K562 (cell line): ENCODE measurements at regions not wholly inside any gene's neighbourhood (a gene's known extent, or its start where the extent isn't known, plus 50 kb on each side); places are given as distances from the start of the nearest gene placed in this dataset.

ENCODE experiments used
- ATAC-seq: fragments of 200-7000 bp; cut with Tn5 transposase; 3 replicates; pipeline ENCODE4 v1.9.1; 2020; ENCODE audit warnings: moderate library complexity
- BruUV-seq: library from RNA; stranded (reverse); fragments of 400-500 nt; replicated peaks from 2 replicates; lab custom pipeline; 2021; lab: Mats Ljungman, UMichigan
- CTCF ChIA-PET: fragments of 300-600 bp; formaldehyde crosslinking; extraction: SDS; loops from one replicate; lab custom pipeline; 2021; ENCODE audit warnings: low intra/inter-chr PET ratio; lab: Yijun Ruan, JAX
- POLR2A ChIA-PET: fragments of 300-600, 350-650 bp; sonication (Branson Sonifier 250); formaldehyde crosslinking; extraction: SDS; loops from one replicate; lab custom pipeline; 2021; ENCODE audit warnings: antibody characterized with exemption, inconsistent platforms; lab: Yijun Ruan, JAX
- DNase-seq, 4 experiments: peaks; one replicate each; pipeline versions ENCODE4 v3.0.0 to v3.0.0-alpha.2; 2011 to 2018; ENCODE audit warnings: low spot score in 3 of 4, mixed read lengths in 3 of 4; ENCODE audit errors: extremely low read depth in 1 of 4
- FAIRE-seq: peaks from 2 replicates; lab custom pipeline; 2011; peaks lifted over from hg19 to GRCh38; lab: Jason Lieb, UNC
- H2AFZ ChIP-seq: 2 replicates; pipeline ENCODE4 v1.6.0; 2011; ENCODE audit warnings: low read depth, low read length, control low read depth, inconsistent platforms
- H3K27ac ChIP-seq: fragments of 200-600 bp; 3 replicates; pipeline ENCODE4 v1.8.0; 2011; ENCODE audit warnings: low read depth, mild to moderate bottlenecking, control low read depth, inconsistent platforms, low read length, moderate library complexity, mixed read lengths; ENCODE audit errors: extremely low read depth
- H3K27me3 ChIP-seq, 2 experiments: fragments of 300-600 bp in 1 of 2; 2 replicates in 1 of 2; 3 replicates in 1 of 2; pipeline versions ENCODE4 v1.6.0 to v1.8.0; 2011; ENCODE audit warnings: inconsistent platforms in 2 of 2, low read length in 2 of 2, mild to moderate bottlenecking in 1 of 2, mixed read lengths in 1 of 2, moderate library complexity in 1 of 2; ENCODE audit not compliant: control insufficient read depth in 2 of 2, insufficient read depth in 2 of 2
- H3K36me3 ChIP-seq: fragments of 300-600 bp; 3 replicates; pipeline ENCODE4 v1.8.0; 2011; ENCODE audit warnings: mild to moderate bottlenecking, low read length, inconsistent platforms; ENCODE audit not compliant: control insufficient read depth, insufficient read depth
- H3K4me1 ChIP-seq, 2 experiments: fragments of 200-600 bp in 1 of 2; replicated peaks in 1 of 2; 2 replicates in 1 of 2; 3 replicates in 1 of 2; pipeline versions ENCODE4 v1.5.1 to v1.8.0; 2011; ENCODE audit warnings: inconsistent platforms in 2 of 2, low read length in 2 of 2, mild to moderate bottlenecking in 1 of 2, mixed read lengths in 1 of 2, moderate library complexity in 1 of 2; ENCODE audit not compliant: control insufficient read depth in 2 of 2, insufficient read depth in 2 of 2
- H3K4me2 ChIP-seq: 2 replicates; pipeline ENCODE4 v1.6.1; 2011; ENCODE audit warnings: low read length, control low read depth, inconsistent platforms, mixed read lengths; ENCODE audit not compliant: insufficient read depth
- H3K4me3 ChIP-seq: fragments of 200-600 bp; sonication (generic), shearing (Covaris generic); 2 replicates; pipeline ENCODE4 v1.5.1; 2016; ENCODE audit warnings: control low read depth, inconsistent platforms
- H3K79me2 ChIP-seq: fragments of 200-600 bp; 3 replicates; pipeline ENCODE4 v1.8.0; 2011; ENCODE audit warnings: low read length, inconsistent platforms; ENCODE audit not compliant: control insufficient read depth, insufficient read depth
- H3K9ac ChIP-seq, 2 experiments: 2 replicates each; pipeline versions ENCODE4 v1.6.0 to v1.6.1; 2011; ENCODE audit warnings: low read depth in 2 of 2, low read length in 2 of 2, control low read depth in 1 of 2, inconsistent platforms in 1 of 2, mild to moderate bottlenecking in 1 of 2, mixed read lengths in 1 of 2; ENCODE audit not compliant: insufficient read depth in 1 of 2
- H3K9me1 ChIP-seq: one replicate; pipeline ENCODE4 v1.6.0; 2011; ENCODE audit warnings: inconsistent platforms, mild to moderate bottlenecking, low read length, moderate library complexity; ENCODE audit not compliant: control insufficient read depth, insufficient read depth
- H3K9me3 ChIP-seq: replicated peaks from 2 replicates; pipeline ENCODE4 v1.5.1; 2011; ENCODE audit warnings: low read depth, low read length, inconsistent platforms; ENCODE audit not compliant: control insufficient read depth, insufficient read depth
- H4K20me1 ChIP-seq: replicated peaks from 2 replicates; pipeline ENCODE4 v1.6.1; 2011; ENCODE audit warnings: low read length, inconsistent platforms, mixed read lengths; ENCODE audit not compliant: control insufficient read depth, insufficient read depth
- CBFA2T3 ChIP-seq: fragments of 450-650 bp; IDR thresholded peaks from 2 replicates; pipeline ENCODE4 v1.6.1; 2017
- ESRRA ChIP-seq: fragments of 450-650 bp; IDR thresholded peaks from 2 replicates; pipeline ENCODE4 v1.6.1; 2014; ENCODE audit warnings: low read depth, mild to moderate bottlenecking, moderate library complexity, borderline replicate concordance
- IRF9 ChIP-seq: fragments of 450-650 bp; IDR thresholded peaks from 2 replicates; pipeline ENCODE4 v1.6.1; 2016; ENCODE audit warnings: missing biosample characterization, missing genetic modification characterization
- MAFF ChIP-seq: IDR thresholded peaks from 2 replicates; pipeline ENCODE4 v1.6.1; 2012; ENCODE audit warnings: low read length, improper control_type of control experiment
- POLR3A ChIP-seq: IDR thresholded peaks from 2 replicates; pipeline ENCODE4 v1.6.1; 2011; ENCODE audit warnings: borderline replicate concordance, mild to moderate bottlenecking, moderate library complexity; ENCODE audit not compliant: insufficient read length, insufficient read depth; ENCODE audit errors: extremely low read depth
- SUPT5H ChIP-seq: fragments of 450-650 bp; IDR thresholded peaks from 2 replicates; pipeline ENCODE4 v1.6.1; 2016
- ZBTB49 ChIP-seq: sonication (generic); formaldehyde crosslinking; IDR thresholded peaks from 2 replicates; pipeline ENCODE4 v1.8.0; 2022; ENCODE audit warnings: missing genetic modification reagents, mild to moderate bottlenecking, borderline replicate concordance
- WGBS: fragments of 100-300 bp; shearing (Covaris generic); methylation state at CpG from one replicate; pipeline ENCODE4 v1.1.6; 2016; ENCODE audit warnings: low coverage, mixed read lengths; ENCODE audit not compliant: insufficient coverage; ENCODE audit errors: missing lambda C conversion rate; 5-methylcytosine and 5-hydroxymethylcytosine counted together
- in situ Hi-C: fragments of 300-500 bp; cut with MboI; formaldehyde crosslinking; loops from 4 replicates; pipeline ENCODE4 v1.15.0; 2018; ENCODE audit warnings: inconsistent platforms, mixed read lengths
- intact Hi-C: fragments of 100-400 bp; cut with micrococcal nuclease; formaldehyde crosslinking; loops from 2 replicates; pipeline ENCODE4 v1.14.2; 2022
- TF ChIP-seq, protein P1 (sequence below): sonication (generic); formaldehyde crosslinking; IDR thresholded peaks from 2 replicates; pipeline ENCODE4 v1.8.0; 2022; ENCODE audit warnings: mild to moderate bottlenecking, missing genetic modification reagents
- TF ChIP-seq, protein P2 (sequence below): sonication (generic); formaldehyde crosslinking; IDR thresholded peaks from 2 replicates; pipeline ENCODE4 v1.8.0; 2022; ENCODE audit warnings: mild to moderate bottlenecking, missing genetic modification reagents

DNA sequence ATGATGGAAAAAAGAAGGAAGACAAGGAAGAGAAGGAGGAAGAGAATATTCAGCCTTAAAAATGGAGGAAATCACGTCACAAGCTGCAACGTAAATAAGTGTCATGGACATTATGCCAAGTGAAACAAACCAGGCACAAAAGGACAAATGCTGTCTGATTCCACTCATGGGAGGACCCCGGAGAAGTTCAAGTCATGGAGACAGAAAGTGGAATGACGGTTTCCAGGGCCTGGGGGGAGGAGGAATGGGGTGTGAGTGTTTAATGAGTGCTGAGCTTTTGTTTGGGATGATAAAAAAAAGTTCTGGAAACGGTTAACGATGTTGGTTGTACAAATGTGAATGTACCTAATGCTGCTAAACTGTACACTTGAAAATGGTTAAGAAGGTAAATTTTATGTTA, 439.5 kb downstream of the GADD45G start:
- DNase-seq (no peak), FAIRE-seq (no peak), ATAC-seq (no peak)
- WGBS = 5% methylated on average over 4 of the region's 6 CpGs
- Histone ChIP-seq H3K9me1 (no peaks in the 10 kb centered on the region), H3K4me1 (no peaks in the 10 kb centered on the region), H3K27me3 (no peaks in the 10 kb centered on the region), H3K79me2 (no peaks in the 10 kb centered on the region), H3K4me2 (no peak overlapping the region), H2AFZ (no peak overlapping the region), H3K9me3 (no peaks in the 10 kb centered on the region), H3K4me3 (no peak overlapping the region), H3K36me3 (no peaks in the 10 kb centered on the region), H3K27ac (no peak overlapping the region), H3K9ac (no peak overlapping the region), H4K20me1 (no peaks in the 10 kb centered on the region)
- intact Hi-C loops (no loop called here), in situ Hi-C loops (no loop called here)
- POLR2A ChIA-PET = no interaction called here
- BruUV-seq = no TSS peak
- TF ChIP-seq ESRRA = no peak
- no peak for TF ChIP-seq IRF9 (tag)
- TF ChIP-seq, protein P1, sequence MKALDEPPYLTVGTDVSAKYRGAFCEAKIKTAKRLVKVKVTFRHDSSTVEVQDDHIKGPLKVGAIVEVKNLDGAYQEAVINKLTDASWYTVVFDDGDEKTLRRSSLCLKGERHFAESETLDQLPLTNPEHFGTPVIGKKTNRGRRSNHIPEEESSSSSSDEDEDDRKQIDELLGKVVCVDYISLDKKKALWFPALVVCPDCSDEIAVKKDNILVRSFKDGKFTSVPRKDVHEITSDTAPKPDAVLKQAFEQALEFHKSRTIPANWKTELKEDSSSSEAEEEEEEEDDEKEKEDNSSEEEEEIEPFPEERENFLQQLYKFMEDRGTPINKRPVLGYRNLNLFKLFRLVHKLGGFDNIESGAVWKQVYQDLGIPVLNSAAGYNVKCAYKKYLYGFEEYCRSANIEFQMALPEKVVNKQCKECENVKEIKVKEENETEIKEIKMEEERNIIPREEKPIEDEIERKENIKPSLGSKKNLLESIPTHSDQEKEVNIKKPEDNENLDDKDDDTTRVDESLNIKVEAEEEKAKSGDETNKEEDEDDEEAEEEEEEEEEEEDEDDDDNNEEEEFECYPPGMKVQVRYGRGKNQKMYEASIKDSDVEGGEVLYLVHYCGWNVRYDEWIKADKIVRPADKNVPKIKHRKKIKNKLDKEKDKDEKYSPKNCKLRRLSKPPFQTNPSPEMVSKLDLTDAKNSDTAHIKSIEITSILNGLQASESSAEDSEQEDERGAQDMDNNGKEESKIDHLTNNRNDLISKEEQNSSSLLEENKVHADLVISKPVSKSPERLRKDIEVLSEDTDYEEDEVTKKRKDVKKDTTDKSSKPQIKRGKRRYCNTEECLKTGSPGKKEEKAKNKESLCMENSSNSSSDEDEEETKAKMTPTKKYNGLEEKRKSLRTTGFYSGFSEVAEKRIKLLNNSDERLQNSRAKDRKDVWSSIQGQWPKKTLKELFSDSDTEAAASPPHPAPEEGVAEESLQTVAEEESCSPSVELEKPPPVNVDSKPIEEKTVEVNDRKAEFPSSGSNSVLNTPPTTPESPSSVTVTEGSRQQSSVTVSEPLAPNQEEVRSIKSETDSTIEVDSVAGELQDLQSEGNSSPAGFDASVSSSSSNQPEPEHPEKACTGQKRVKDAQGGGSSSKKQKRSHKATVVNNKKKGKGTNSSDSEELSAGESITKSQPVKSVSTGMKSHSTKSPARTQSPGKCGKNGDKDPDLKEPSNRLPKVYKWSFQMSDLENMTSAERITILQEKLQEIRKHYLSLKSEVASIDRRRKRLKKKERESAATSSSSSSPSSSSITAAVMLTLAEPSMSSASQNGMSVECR (CRISPR knock-in tag) = no peak
- TF ChIP-seq POLR3A = no peak
- no peak for TF ChIP-seq CBFA2T3
- TF ChIP-seq MAFF = no peak
- no peak for TF ChIP-seq SUPT5H
- no peak for TF ChIP-seq ZBTB49 (CRISPR knock-in tag)
- TF ChIP-seq, protein P2, sequence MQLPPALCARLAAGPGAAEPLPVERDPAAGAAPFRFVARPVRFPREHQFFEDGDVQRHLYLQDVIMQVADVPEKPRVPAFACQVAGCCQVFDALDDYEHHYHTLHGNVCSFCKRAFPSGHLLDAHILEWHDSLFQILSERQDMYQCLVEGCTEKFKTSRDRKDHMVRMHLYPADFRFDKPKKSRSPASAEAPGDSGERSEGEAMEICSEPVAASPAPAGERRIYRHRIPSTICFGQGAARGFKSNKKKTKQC (CRISPR knock-in tag) = no peak
- TF ChIP-seq, all 486 proteins: peak for 0
- CTCF ChIA-PET = no interaction called here
